NCI-H226 (cell line): ENCODE measurements at regions not wholly inside any gene's neighbourhood (a gene's known extent, or its start where the extent isn't known, plus 50 kb on each side); places are given as distances from the start of the nearest gene placed in this dataset.

Source experiments
- DNase-seq: peaks from one replicate; pipeline ENCODE4 v3.0.0-alpha.2; 2015

DNA sequence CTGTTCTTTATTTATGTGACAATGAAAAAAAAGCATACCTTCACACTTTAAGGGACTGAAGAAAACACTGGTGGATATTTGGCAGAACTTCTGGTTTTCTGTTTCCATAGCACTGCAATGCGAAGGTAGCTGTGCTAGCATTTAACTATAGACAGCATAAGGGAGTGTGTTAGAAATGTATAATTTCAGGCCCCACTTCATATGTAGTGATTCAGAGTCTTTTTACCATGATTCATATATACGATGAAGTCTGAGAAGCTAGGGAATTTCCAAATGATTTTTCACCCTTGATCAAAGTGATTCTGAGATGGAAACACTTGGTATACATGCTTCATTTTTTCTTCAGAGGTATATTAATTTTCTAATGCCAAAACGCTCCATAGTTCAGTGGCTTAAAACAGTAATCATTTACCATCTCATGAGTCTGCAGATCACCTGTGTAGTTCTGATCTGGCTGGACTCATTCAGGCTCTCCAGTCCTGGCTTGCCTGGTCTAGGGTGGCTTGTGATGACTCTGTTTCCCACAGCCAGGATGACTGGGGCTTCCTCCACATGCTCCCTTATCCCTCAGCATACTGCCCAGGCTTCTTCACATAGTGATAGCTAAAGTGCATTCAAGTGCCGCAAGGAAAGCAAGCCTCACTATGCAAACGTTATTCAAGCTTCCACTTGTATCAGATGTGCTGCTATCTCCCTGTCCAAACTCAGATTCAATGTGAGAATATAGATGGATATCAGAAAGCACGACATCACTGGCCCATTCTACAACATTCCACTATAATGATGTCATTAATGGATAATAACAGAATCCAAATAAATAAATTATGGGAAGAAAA lies 790.1 kb downstream of the TECRL start:
- DNase-seq = no peak

DNA sequence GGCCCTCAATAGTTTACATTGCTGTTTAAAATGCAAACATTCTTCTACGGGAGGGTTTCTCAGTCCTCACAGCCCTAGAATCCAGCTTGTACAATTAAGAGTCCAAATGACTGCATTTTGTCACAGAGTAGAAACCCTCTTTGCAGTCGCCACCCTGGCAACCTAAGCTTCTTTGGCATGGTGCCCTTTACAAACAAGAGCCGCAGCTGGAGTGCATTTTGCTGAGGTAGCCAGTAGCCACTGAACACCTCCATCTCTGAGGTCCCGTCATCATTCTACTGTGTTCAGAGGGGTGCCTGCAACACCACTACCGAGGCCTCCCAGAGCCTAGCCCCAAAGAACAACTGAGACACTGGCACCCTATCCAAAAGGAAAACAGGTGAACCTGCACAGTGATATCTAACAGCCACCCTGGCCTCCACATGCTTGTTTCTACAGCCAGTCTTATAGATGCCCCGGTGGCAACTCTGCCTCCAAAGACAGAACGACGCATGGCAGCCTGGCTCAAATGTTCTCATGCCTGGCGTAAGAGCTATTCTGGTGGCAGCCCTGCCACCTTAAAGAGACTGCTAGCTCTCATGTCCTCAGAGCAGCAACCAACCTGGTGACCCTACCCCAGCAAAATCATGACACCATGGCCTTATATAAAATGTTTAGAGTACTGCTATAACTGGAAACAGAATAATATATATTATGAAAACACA lies 801.9 kb downstream of the TECRL start:
- no peak for DNase-seq

DNA sequence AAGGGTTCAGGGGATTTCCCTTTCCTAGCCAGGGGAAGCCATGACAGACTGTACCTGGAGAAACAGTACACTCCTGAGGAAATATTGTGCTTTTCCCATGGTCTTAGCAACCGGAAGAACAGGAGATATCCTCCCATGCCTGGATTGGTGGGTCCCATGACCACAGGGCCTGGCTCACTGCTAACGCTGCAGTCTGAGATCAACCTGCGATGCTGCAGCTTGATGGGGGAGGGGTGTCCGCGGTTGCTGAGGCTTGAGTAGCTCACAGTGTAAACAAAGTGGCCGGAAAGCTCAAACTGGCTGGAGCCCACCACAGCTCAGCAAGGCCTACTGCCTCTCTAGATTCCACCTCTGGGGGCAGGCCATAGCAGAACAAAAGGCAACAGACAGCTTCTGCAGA lies 819.5 kb downstream of the TECRL start:
- DNase-seq = no peak

DNA sequence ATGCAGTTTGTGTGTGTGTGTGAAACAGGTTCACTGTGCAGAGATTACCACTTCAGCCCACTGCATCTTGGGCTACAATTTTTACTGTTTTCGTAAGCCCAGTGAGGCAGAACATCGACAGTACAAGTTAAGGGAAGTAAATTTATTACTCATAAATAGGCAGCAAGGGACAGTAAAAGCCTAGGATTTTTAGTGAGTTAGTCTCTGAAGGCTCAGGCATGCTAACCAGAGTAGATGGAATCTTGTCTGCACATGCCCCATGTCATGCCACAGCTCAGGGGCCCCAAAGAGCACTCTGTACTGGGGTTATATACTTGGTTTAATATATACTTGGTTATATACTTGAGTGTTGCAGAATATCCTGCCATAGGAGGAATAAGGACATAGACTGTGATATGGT lies 825.7 kb downstream of the TECRL start:
- no peak for DNase-seq

DNA sequence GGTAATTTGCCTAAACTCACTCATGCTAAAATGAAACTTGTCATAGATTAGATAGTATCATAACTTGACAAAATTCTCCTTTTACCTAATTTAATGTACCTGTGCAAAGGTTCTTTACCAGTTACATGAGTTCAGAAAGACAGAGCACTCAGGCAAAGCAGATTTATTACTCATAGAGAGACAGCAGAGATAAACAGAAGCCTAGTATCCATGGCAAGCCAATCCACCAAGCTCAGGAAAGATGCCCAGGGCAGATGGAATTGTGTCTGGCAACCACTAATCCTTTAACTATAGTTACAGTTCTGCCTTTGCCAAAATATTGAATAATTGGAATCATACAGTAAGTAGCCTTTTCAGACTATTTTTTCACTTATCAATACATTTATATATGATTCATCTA lies 826.2 kb downstream of the TECRL start:
- DNase-seq = no peak

DNA sequence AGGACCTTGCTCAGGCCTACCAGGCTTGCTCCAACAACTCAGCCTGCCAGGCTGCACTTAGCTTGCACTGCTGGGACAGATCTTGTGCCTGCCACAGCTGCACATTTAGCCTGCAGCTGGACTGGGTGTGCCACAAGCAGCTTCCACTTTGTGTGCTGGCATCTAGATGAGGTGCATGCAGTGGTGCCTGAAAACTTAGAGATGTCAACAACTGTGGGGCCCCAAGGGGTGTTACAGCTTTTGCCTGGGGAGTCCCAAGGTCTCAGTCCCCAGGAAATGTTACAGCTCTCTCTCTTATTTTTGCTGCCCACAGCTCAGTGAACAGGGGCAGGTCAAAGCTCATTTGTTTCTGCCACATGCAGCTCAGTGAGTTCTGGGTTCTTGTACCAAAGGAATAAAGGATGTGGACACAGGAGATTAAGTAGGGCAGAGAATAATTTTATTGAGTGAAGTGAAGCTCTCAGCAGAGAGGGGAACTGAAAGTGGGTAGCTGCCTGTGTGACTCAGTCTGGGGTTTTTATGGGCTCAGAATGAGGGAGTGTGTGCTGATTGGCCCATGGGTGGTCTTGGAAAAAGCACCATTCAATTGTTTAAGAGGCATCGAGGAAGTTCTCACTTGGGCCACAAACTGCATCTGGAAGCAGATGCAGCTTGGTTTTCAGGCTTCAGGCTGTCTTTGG lies 828.3 kb downstream of the TECRL start:
- no peak for DNase-seq

DNA sequence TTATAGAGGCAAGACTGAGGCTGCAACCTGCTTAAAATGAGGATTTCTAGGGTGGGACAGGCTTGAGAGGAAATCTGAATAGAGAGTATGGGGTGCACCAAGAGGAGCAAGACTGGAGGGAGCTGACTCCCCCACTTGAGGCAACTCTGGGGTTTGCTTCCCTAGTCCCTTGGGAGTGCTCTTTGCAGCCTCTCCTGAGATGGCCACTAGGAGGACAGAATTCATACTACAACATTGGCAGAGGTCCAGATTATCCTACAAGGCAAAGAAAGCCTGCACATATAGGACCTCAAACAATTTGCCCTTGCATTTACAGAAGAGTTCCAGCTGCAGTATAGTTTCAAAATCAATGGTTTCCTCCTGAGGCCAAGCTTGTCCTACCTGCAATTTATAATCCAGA lies 830.9 kb downstream of the TECRL start:
- DNase-seq = no peak

DNA sequence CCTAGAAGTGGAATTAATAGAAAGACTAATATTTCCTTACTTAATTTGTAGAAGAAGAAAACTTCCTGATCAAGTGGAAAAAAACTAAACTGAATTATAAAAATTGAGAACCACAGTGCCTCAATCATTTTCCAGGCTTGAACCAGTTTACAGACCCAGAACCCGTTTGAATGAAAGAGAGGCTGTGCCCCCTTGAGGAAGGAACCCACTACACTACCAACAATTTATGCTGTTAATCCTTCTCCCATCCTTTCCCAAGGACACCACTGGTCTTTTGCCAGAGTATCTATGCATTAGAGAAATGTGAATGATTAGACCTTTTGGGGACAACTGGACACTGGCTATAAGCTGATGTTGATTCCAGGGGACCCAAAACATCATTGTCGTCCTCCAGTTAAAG lies 842.6 kb downstream of the TECRL start:
- no peak for DNase-seq

DNA sequence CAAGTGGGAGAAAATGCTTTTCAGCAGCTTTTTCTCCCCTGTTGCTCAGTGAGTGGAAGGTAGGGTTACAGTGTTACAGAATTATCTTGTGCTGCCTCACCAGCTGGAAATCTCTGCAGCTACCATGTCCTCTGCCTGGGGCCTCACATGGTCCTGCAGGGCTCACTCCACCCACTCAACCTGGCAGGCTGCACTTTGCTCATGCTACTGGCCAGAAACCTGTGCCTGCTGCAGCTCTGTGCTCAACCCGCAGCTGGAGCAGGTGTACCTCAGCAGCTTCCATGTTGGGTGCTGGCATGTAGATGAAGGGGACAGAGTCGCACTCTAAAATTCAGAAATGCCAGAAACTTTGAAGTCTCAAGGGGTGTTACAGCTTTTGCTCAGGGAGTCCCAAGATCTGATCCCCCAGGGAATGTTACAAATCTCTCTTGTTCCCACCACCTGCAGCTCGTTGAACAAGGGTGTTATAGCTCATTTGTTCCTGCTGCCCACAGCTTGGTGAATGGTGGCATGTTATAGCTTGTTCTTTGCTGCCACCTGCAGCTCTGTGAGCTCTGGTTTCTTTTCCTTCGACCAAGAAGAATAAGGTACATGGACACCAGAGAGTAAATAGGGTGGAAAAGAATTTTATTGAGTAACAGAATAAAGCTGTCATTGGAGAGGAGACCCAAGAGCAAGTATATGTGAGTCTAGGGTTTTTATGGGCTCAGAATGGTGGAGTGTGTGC lies 845.8 kb downstream of the TECRL start:
- DNase-seq = no peak

DNA sequence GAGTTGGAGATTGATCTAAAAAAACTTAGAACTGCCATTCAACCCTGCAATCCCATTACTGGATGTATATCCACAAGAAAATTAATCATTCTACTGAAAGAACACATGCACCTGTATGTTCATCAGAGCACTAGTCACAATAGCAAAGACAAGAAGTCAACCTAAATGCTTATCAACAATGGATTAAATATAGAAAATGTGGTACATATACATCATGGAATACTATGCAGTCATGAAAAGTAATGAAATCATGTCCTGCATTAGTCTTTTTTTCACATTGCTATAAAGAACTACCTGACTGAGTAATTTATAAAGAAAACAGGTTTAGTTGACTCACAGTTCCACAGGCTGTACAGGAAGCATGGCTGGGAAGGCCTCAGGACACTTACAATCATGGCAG lies 850.5 kb downstream of the TECRL start:
- no peak for DNase-seq

DNA sequence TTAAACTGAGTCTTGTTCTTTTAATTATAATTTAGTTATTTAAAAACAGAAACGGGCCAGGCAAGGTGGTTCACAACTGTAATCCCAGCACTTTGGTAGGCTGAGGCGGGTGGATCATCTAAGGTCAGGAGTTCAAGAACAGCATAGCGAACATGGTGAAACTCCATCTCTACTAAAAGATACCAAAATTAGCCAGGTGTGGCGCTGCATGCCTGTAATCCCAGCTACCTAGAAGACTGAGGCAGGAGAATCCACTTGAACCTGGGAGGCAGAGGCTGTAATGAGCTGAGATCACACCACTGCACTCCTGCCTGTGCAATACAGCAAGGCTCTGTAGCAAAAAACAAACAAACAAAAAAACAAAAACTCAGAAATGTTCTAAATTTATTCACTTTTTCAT lies 852.9 kb downstream of the TECRL start:
- DNase-seq = no peak

DNA sequence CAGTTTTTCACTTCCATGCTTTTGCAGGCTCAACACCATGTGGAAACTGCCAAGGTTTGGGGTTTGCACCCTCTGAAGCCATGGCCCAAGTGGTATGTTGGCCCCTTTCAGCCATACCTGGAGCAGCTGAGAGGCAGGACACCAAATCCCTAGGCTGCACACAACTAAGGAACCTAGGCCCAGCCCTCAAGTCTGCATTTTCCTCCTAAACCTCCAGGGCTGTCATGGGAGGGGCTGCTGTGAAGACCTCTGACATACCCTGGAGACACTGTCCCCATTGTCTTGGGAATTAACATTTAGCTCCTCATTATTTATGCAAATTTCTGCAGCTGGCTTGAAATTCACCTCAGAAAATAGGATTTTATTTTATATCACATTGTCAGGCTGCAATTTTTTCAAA lies 856.1 kb downstream of the TECRL start:
- DNase-seq = no peak

DNA sequence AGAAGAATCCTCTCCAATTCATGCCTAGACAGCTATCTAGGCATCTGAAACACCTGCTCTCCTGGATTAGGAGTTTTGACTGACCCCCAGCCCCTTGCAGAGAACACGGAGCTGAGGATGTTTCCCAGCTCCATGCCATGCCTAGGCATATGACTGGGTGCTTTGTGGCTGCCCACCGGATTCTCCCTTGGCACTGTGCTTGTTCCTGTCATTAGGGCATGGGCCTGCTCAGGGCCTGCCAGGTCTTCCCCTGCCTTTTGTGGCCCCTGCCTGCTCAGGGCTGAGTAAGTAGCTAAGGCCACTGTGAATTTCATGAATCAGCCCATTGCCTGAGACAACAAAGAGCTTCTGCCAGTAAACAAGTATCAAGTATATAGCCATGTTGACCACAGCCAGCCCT lies 867.4 kb downstream of the TECRL start:
- DNase-seq = no peak

DNA sequence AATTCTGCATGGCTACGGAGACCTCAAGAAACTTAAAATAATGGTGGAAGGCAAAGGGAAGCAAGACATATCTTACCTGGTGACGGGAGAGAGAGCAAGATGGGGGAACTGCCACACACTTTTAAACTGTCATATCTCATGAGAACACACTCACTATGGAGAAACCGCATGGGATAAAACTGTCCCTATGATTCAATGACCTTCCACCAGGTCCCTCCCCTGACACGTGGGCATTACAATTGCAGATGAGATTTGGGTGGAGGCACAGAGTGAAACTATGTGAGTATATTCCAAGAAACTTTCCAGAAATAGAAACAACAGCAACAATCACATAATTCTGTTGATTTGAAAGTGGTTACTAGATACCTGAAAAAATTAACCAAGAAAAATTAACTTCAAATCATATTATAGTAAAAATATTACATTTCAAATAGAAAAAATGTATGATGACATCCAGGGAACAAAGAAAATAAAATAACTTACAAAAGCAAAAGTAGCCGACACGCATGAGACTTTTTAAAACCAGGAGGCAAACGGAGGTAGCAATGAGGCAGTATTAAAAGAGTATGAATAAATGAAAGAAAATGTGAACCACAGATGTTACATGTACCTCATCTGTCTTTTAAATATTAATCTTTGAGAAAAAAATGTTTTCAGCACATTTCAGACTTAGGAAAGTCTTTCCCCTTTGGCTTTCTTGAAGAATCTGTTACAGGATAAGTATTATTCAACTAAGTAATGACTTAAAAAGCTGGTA lies 879.5 kb downstream of the TECRL start:
- DNase-seq = no peak

DNA sequence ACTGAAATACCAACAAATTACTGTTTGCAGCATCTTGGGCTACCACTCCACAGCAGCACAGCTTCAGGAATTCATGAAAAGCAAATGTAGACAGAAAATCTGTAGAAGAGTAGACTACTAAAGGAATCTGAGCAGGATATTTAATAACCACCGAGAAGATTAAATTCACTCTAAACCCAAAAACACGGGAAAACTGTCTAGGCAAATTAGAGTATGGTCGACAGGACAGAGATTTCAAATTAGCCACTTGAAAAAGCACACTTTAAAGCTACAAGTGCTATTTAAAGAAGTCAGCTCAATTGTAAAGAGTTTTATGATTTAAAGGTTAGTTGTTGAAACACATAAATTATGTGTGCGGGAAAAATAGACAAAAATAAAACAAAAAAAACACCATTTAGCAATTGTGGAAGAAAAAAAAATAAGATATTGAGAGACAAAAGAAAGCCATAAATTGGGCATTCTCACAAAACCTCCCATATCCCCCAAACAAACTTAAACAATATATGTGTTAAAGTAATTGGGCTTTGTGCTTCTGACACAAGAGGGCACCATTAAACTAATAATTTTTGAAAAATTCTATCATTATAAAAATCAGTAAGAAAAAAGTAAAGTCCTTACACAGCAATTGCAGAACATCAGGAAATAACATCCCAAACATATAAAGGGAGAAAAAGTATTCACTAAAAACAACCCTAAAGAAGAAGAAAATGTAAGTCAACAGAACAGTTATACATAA lies 880.8 kb downstream of the TECRL start:
- no peak for DNase-seq

DNA sequence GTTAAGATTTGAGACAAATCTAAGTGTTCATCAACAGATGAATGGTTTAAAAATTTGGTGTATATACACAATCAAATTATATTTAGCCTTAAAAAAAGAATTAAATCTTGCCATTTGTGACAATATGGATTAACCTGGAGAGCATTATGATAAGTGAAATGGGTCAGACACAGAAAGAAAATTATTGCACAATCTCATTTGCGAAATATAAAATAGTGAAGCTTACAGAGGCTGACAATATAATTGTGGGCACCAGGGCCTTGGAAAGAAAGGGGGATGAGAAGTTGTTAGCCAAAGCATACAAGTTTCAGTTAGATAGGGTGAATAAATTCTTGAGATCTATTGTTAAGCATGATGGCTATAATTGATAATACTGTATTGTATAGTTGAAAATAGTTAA lies 883.0 kb downstream of the TECRL start:
- DNase-seq = no peak

DNA sequence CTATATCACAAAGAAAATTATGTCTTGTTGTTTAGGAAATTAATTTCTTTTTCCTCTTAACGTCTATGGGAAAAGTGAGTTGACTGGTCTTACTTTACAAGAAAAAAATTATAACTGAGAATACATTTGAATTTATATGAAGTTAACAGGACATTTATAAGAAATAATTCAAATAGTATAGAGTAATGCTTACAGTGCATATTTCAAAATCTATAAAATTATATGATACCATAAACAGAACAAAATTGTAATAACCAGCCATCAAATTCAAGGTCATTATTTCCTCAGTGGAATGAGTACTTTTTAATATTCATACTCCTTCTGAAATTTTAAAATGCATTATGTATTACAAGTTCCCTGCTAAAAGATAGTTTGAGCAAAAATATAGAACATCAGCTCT lies 884.5 kb downstream of the TECRL start:
- no peak for DNase-seq

DNA sequence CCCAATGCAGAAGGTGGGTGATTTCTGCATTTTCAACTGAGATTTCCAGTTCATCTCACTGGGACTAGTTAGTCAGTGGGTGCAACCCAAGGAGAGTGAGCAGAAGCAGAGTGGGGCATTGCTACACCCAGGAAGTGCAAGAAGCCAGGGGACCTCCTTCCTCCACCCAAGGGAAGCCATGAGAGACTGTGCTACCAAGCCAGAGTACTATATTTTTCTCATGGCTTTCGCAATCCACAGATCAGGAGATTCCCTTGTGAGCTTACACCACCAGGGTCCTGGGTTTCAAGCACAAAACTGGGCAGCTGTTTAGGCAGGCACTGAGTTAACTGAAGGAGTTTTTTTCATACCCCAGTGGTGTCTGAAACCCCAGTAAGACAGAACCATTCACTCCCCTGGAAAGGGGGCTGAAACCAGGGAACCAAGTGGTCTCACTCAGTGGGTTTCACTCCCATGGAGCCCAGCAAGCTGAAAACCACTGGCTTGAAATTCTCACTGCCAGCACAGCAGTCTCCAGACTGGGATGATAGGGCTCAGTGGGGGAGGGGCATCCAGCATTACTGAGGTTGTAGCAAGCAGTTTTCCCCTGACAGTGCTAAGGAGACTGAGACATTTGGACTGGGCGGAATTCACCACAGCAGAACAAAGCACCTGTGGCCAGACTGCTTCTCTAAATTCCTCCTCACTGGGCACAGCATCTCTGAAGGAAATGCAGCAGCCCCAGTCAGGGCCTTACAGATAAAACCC lies 903.4 kb downstream of the TECRL start:
- no peak for DNase-seq

DNA sequence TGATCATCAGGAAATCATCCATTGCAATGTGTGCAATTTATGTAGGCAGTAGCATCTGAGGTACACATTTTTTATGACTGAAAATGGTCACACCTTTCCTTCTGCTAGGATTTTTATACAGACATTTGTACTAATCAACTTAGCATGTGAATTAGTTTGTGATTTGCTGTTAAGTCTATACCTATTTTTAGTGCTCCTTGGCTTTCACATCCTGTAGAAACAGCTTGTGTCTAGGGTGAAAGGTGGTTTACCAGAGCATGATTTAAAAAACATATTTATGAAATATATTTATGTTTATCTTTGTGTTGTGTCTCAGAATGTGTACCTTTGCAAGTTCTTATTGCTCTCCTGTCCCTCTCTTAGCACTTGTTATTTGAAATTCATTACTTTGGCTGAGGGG lies 916.0 kb downstream of the TECRL start:
- no peak for DNase-seq

DNA sequence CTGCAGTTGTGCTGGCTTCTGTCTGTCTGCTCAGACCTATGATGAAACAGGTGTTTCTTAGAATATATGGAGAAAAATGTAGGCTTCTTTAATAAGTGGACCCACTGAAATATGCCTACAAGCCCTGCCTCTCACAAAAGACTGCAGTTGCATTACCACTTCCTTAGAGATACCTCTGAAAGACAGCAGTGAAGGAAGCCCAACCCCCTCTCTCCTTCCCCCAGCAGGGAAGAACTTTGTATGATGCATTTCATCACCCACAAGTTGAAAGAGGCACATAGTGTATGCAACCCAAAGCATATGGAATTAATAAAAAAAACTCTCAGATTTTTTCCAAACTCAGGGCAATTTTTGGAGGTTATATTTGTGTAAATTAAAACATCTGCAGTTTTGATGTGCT lies 916.7 kb downstream of the TECRL start:
- DNase-seq = no peak

DNA sequence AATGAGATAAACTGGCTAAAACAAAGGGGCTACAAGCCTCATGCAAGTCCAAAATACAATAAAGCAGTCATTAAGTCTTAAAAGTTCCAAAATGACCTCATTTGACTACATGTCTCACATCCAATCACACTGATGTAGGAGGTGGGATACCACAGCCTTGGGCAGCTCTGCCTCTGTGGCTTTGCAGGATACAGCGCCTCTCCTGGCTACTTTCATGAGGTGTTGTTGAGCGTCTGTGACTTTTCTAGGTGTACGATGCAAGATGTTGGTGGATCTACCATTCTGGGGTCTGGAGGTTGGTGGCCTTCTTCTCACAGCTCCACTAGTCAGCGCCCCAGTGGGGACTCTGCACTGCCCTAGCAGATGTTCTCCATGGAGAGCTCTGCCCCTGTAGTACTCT lies 944.9 kb downstream of the TECRL start:
- DNase-seq = no peak
